ENCODE measurements at regions not wholly inside any gene's neighbourhood (a gene's known extent, or its start where the extent isn't known, plus 50 kb on each side); places are given as distances from the start of the nearest gene placed in this dataset.

- TF ChIP-seq POLR2A (IDR thresholded peaks at IDR 0.05) (no peak), CTCF (IDR thresholded peaks at IDR 0.05) (no peak)
Measured at GRCh38 chr19:7418596-7418995, 69.9 kb downstream of the ARHGEF18 start.
